Endothelial cell of umbilical vein (primary cell): ENCODE measurements at regions not wholly inside any gene's neighbourhood (a gene's known extent, or its start where the extent isn't known, plus 50 kb on each side); places are given as distances from the start of the nearest gene placed in this dataset.

ENCODE experiments used
- BruUV-seq: library from RNA; stranded (reverse); fragments of 400-500 nt; replicated peaks from 2 replicates; lab custom pipeline; 2021; lab: Mats Ljungman, UMichigan
- CTCF ChIA-PET: fragments of 300-600, 350-600 bp; sonication (Branson Sonifier 250); formaldehyde crosslinking; loops from one replicate; lab custom pipeline; 2021; ENCODE audit warnings: antibody characterized with exemption, inconsistent platforms; lab: Charles Lee
- POLR2A ChIA-PET: fragments of 300-600, 350-600 bp; sonication (Branson Sonifier 250); formaldehyde crosslinking; loops from one replicate; lab custom pipeline; 2021; ENCODE audit warnings: antibody characterized with exemption, inconsistent platforms; lab: Charles Lee
- DNase-seq: peaks from one replicate; pipeline ENCODE4 v3.0.0-alpha.2; 2011; ENCODE audit warnings: low read depth, low spot score
- FAIRE-seq: peaks from 2 replicates; lab custom pipeline; 2011; peaks lifted over from hg19 to GRCh38; lab: Jason Lieb, UNC
- H2AFZ ChIP-seq: 2 replicates; pipeline ENCODE4 v1.6.0; 2012; ENCODE audit warnings: low read depth, low read length, control low read depth, inconsistent platforms
- H3K27ac ChIP-seq: 2 replicates; pipeline ENCODE4 v1.5.1; 2011; ENCODE audit warnings: low read depth, mild to moderate bottlenecking, control low read depth, low read length, moderate library complexity; ENCODE audit not compliant: insufficient read depth
- H3K27me3 ChIP-seq, 2 experiments: 2 replicates each; pipeline versions ENCODE4 v1.6.0 to v1.6.1; 2011; ENCODE audit warnings: low read length in 2 of 2, mixed read lengths in 1 of 2; ENCODE audit not compliant: control insufficient read depth in 2 of 2, insufficient read depth in 2 of 2
- H3K36me3 ChIP-seq, 2 experiments: 2 replicates in 1 of 2; 3 replicates in 1 of 2; pipeline ENCODE4 v1.5.1; 2011; ENCODE audit warnings: low read length in 2 of 2, mild to moderate bottlenecking in 1 of 2, moderate library complexity in 1 of 2; ENCODE audit not compliant: control insufficient read depth in 2 of 2, insufficient read depth in 2 of 2; ENCODE audit errors: extremely low read depth in 1 of 2
- H3K4me1 ChIP-seq: 3 replicates; pipeline ENCODE4 v1.5.1; 2011; ENCODE audit warnings: mild to moderate bottlenecking, low read length; ENCODE audit not compliant: control insufficient read depth, insufficient read depth; ENCODE audit errors: extremely low read depth
- H3K4me2 ChIP-seq: 2 replicates; pipeline ENCODE4 v1.6.1; 2011; ENCODE audit warnings: low read length, control low read depth, mixed read lengths; ENCODE audit not compliant: insufficient read depth
- H3K4me3 ChIP-seq, 3 experiments: fragments of 200-600 bp in 1 of 3; sonication (generic), shearing (Covaris generic) in 1 of 3; replicated peaks in 1 of 3; 2 replicates each; pipeline ENCODE4 v1.5.1; 2011 to 2016; ENCODE audit warnings: control low read depth in 3 of 3, low read length in 3 of 3, mild to moderate bottlenecking in 2 of 3, inconsistent platforms in 1 of 3, low read depth in 1 of 3, moderate library complexity in 1 of 3; ENCODE audit not compliant: insufficient read depth in 1 of 3
- H3K79me2 ChIP-seq: 2 replicates; pipeline ENCODE4 v1.6.0; 2012; ENCODE audit warnings: low read length, inconsistent platforms; ENCODE audit not compliant: control insufficient read depth, insufficient read depth
- H3K9ac ChIP-seq: replicated peaks from 2 replicates; pipeline ENCODE3; 2011; ENCODE audit warnings: low read length, control low read depth; ENCODE audit not compliant: insufficient read depth; ENCODE audit errors: extremely low read depth
- H3K9me1 ChIP-seq: replicated peaks from 3 replicates; pipeline ENCODE4 v1.6.0; 2011; ENCODE audit warnings: mild to moderate bottlenecking, low read length; ENCODE audit not compliant: control insufficient read depth, insufficient read depth; ENCODE audit errors: extremely low read depth
- H3K9me3 ChIP-seq: replicated peaks from 2 replicates; pipeline ENCODE4 v1.5.1; 2012; ENCODE audit warnings: low read length, inconsistent platforms; ENCODE audit not compliant: control insufficient read depth, insufficient read depth
- H4K20me1 ChIP-seq: replicated peaks from 2 replicates; pipeline ENCODE3; 2011; ENCODE audit warnings: mild to moderate bottlenecking, low read length; ENCODE audit not compliant: control insufficient read depth, insufficient read depth; ENCODE audit errors: extremely low read depth
- EZH2 ChIP-seq: IDR thresholded peaks from 2 replicates; pipeline ENCODE4 v1.6.1; 2012; ENCODE audit warnings: borderline replicate concordance, low read depth, mild to moderate bottlenecking, moderate library complexity, low read length, inconsistent platforms; ENCODE audit not compliant: severe bottlenecking
- FOS ChIP-seq: IDR thresholded peaks from 2 replicates; pipeline ENCODE4 v1.6.1; 2011; ENCODE audit warnings: mild to moderate bottlenecking, low read length, moderate library complexity, borderline replicate concordance; ENCODE audit not compliant: insufficient read depth
- GATA2 ChIP-seq: IDR thresholded peaks from 2 replicates; pipeline ENCODE4 v1.7.0; 2011; ENCODE audit warnings: low read depth, mild to moderate bottlenecking, moderate library complexity, mixed read lengths, low read length; ENCODE audit not compliant: insufficient read length, insufficient read depth
- JUN ChIP-seq: IDR thresholded peaks from 2 replicates; pipeline ENCODE4 v1.6.1; 2011; ENCODE audit warnings: borderline replicate concordance, low read depth; ENCODE audit not compliant: insufficient read length, insufficient read depth
- MYC ChIP-seq: IDR thresholded peaks from one replicate; pipeline ENCODE4 v1.6.1; 2011; ENCODE audit warnings: mild to moderate bottlenecking, low read depth, low read length
- POLR2A ChIP-seq: IDR thresholded peaks from 2 replicates; pipeline ENCODE4 v1.6.1; 2012; ENCODE audit warnings: low read depth, mild to moderate bottlenecking, control low read depth, low read length
- POLR2AphosphoS5 ChIP-seq: IDR thresholded peaks from 2 replicates; pipeline ENCODE4 v1.6.1; 2012; ENCODE audit warnings: low read depth, mild to moderate bottlenecking, control low read depth, low read length, moderate library complexity; ENCODE audit not compliant: insufficient read depth
- dilution Hi-C: fragments of 300-500 bp; cut with MboI; formaldehyde crosslinking; loops from one replicate; pipeline ENCODE4 v1.15.0; 2019; ENCODE audit warnings: low sequenced_read_pairs; ENCODE audit not compliant: extremely low pct_ligation_motif_present
- intact Hi-C: fragments of 100-400 bp; cut with micrococcal nuclease; formaldehyde crosslinking; loops from one replicate; pipeline ENCODE4 v1.10.0; 2022
- TF ChIP-seq, protein P1 (sequence below), 2 donors: IDR thresholded peaks; 1 replicate in 1 of 2; 2 replicates in 1 of 2; pipeline ENCODE4 v1.5.1; 2011; ENCODE audit warnings: low read length in 2 of 2, mild to moderate bottlenecking in 2 of 2, moderate library complexity in 2 of 2, control low read depth in 1 of 2, inconsistent platforms in 1 of 2, low read depth in 1 of 2; ENCODE audit not compliant: insufficient read depth in 1 of 2; ENCODE audit errors: extremely low read depth in 1 of 2
- TF ChIP-seq, protein P2 (sequence below): IDR thresholded peaks from 2 replicates; pipeline ENCODE4 v1.6.1; 2011; ENCODE audit not compliant: insufficient read depth, insufficient read length

DNA sequence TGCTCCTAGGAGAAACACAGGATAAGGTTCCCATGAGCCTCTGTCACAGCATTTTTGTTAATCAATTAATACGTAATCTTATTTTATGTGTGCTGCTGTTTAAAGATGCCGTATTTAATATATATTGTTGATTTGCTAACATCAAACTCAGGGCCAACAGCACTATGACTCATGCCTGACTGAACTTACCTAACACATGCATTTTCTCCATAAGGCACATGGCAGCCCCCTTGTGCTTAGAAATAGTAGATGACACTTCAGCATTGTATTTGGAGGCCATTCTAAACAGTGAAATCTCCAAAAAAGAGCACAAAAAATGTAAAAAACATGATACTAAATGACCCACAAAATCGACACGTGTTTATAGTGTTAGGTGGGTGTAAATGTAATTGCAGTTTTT, 314.8 kb downstream of the MYCN start:
- Histone ChIP-seq H4K20me1 (no peaks in the 10 kb centered on the region), H2AFZ (no peak overlapping the region), H3K9ac (no peak overlapping the region), H3K4me3 (no peak overlapping the region), H3K79me2 (no peaks in the 10 kb centered on the region), H3K27ac (no peak overlapping the region), H3K4me2 (no peak overlapping the region), H3K36me3 (no peaks in the 10 kb centered on the region), H3K4me1 (no peaks in the 10 kb centered on the region), H3K9me1 (no peaks in the 10 kb centered on the region), H3K27me3 (no peaks in the 10 kb centered on the region), H3K9me3 (no peaks in the 10 kb centered on the region)
- dilution Hi-C loops, result no loop called here
- TF ChIP-seq POLR2A, result no peak
- no peak for TF ChIP-seq EZH2
- no peak for TF ChIP-seq JUN
- TF ChIP-seq, protein P1, sequence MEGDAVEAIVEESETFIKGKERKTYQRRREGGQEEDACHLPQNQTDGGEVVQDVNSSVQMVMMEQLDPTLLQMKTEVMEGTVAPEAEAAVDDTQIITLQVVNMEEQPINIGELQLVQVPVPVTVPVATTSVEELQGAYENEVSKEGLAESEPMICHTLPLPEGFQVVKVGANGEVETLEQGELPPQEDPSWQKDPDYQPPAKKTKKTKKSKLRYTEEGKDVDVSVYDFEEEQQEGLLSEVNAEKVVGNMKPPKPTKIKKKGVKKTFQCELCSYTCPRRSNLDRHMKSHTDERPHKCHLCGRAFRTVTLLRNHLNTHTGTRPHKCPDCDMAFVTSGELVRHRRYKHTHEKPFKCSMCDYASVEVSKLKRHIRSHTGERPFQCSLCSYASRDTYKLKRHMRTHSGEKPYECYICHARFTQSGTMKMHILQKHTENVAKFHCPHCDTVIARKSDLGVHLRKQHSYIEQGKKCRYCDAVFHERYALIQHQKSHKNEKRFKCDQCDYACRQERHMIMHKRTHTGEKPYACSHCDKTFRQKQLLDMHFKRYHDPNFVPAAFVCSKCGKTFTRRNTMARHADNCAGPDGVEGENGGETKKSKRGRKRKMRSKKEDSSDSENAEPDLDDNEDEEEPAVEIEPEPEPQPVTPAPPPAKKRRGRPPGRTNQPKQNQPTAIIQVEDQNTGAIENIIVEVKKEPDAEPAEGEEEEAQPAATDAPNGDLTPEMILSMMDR (IDR thresholded peaks at IDR 0.05; ENCODE audit: extremely low read depth in 1 of 2, insufficient read depth in 1 of 2, low read depth in 1 of 2, low read length in 2 of 2), result no peak
- TF ChIP-seq, protein P2, sequence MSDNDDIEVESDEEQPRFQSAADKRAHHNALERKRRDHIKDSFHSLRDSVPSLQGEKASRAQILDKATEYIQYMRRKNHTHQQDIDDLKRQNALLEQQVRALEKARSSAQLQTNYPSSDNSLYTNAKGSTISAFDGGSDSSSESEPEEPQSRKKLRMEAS, result no peak
- TF ChIP-seq GATA2, result no peak
- TF ChIP-seq POLR2AphosphoS5, result no peak
- TF ChIP-seq MYC, result no peak
- TF ChIP-seq FOS, result no peak
- no peak for FAIRE-seq
- no peak for DNase-seq
- CTCF ChIA-PET, result no interaction called here
- intact Hi-C loops, result no loop called here
- POLR2A ChIA-PET, result no interaction called here
- no TSS peak for BruUV-seq
